ENCODE measurements at regions not wholly inside any gene's neighbourhood (a gene's known extent, or its start where the extent isn't known, plus 50 kb on each side); places are given as distances from the start of the nearest gene placed in this dataset.

DNA sequence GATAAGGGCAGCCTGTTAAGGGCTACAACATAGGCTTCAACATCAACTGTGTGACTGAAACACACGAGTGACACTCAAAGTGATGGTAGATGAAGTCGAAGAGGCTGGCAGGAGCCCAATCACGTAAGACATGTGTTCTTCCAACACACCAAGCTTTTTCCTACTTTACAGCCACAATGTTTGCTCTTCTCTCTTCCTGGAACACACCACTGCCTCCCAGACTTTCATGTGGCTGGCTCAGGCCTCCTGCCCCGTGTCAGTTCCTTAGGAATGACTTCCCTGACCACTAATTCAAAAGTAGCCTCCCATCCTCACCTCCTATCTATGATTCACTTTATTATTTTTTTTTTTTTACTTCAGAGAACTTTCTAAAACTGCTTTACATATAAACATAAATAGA lies 209.2 kb downstream of the GPAM start:
- TF ChIP-seq EHMT2 (IDR thresholded peaks at IDR 0.05; ENCODE audit: low read depth): no peak
- TF ChIP-seq SMC3 (IDR thresholded peaks at IDR 0.05): no peak
- no peak for TF ChIP-seq RAD21 (conservative IDR thresholded peaks at IDR 0.05 in 1 of 2, IDR thresholded peaks at IDR 0.05 in 1 of 2)
- TF ChIP-seq NPAS2 (CRISPR knock-in tag; IDR thresholded peaks at IDR 0.05; ENCODE audit: borderline replicate concordance): no peak
- no peak for TF ChIP-seq CTCF (IDR thresholded peaks at IDR 0.05)
- TF ChIP-seq POLR2A (IDR thresholded peaks at IDR 0.05; ENCODE audit: low read length): no peak
- TF ChIP-seq JUNB (IDR thresholded peaks at IDR 0.05): no peak
- no peak for TF ChIP-seq NFE2L2 (conservative IDR thresholded peaks at IDR 0.05; ENCODE audit: low read length)
- TF ChIP-seq KDM1A (IDR thresholded peaks at IDR 0.05; ENCODE audit: low read depth): no peak
- no peak for TF ChIP-seq ZFP36 (IDR thresholded peaks at IDR 0.05; ENCODE audit: borderline replicate concordance, partially characterized antibody)
- TF ChIP-seq HDAC2 (IDR thresholded peaks at IDR 0.05): no peak
